CD14-positive monocyte (primary cell): ENCODE measurements at regions not wholly inside any gene's neighbourhood (a gene's known extent, or its start where the extent isn't known, plus 50 kb on each side); places are given as distances from the start of the nearest gene placed in this dataset.

Source experiments
- DNase-seq, 3 donors: peaks; one replicate each; pipeline ENCODE4 v3.0.0-alpha.2; 2011 to 2022
- H2AFZ ChIP-seq: 2 replicates; pipeline ENCODE4 v1.6.0; 2012; ENCODE audit warnings: mild to moderate bottlenecking, low read depth, low read length, inconsistent platforms; ENCODE audit not compliant: insufficient read depth, poor library complexity, severe bottlenecking
- H3K27ac ChIP-seq, 2 donors: 1 replicate in 1 of 2; 2 replicates in 1 of 2; pipeline ENCODE4 v1.5.1; 2012 to 2013; ENCODE audit warnings: low read length in 2 of 2, control low read depth in 1 of 2, inconsistent platforms in 1 of 2, low read depth in 1 of 2, mild to moderate bottlenecking in 1 of 2
- H3K27me3 ChIP-seq, 2 donors: one replicate each; pipeline versions ENCODE4 v1.6.0 to v1.6.1; 2011 to 2013; ENCODE audit warnings: low read length in 2 of 2; ENCODE audit not compliant: control insufficient read depth in 2 of 2, insufficient read depth in 2 of 2
- H3K36me3 ChIP-seq, 2 donors: replicated peaks in 1 of 2; 1 replicate in 1 of 2; 2 replicates in 1 of 2; pipeline versions ENCODE4 v1.5.1 to v1.6.1; 2012 to 2013; ENCODE audit warnings: low read length in 2 of 2, control low read depth in 1 of 2, inconsistent platforms in 1 of 2, mild to moderate bottlenecking in 1 of 2; ENCODE audit not compliant: insufficient read depth in 2 of 2, control insufficient read depth in 1 of 2
- H3K4me1 ChIP-seq, 2 donors: 1 replicate in 1 of 2; 2 replicates in 1 of 2; pipeline versions ENCODE4 v1.5.1 to v1.6.1; 2012 to 2013; ENCODE audit warnings: low read length in 2 of 2, control low read depth in 1 of 2, inconsistent platforms in 1 of 2, mild to moderate bottlenecking in 1 of 2, moderate library complexity in 1 of 2; ENCODE audit not compliant: insufficient read depth in 2 of 2, control insufficient read depth in 1 of 2
- H3K4me2 ChIP-seq: replicated peaks from 2 replicates; pipeline ENCODE3; 2012; ENCODE audit warnings: low read length, moderate library complexity, mild to moderate bottlenecking; ENCODE audit not compliant: poor library complexity, severe bottlenecking; ENCODE audit errors: extremely low read depth
- H3K4me3 ChIP-seq, 3 experiments: fragments of 200-600 bp in 1 of 3; sonication (generic) in 1 of 3; replicated peaks in 1 of 3; 1 replicate in 2 of 3; 2 replicates in 1 of 3; pipeline ENCODE4 v1.5.1; 2011 to 2013; ENCODE audit warnings: low read length in 3 of 3, mild to moderate bottlenecking in 3 of 3, control low read depth in 2 of 3, low read depth in 2 of 3, inconsistent platforms in 1 of 3, moderate library complexity in 1 of 3
- H3K79me2 ChIP-seq: 2 replicates; pipeline ENCODE4 v1.6.0; 2012; ENCODE audit warnings: mild to moderate bottlenecking, control low read depth, inconsistent platforms, low read length, moderate library complexity; ENCODE audit not compliant: insufficient read depth
- H3K9ac ChIP-seq: 2 replicates; pipeline ENCODE4 v1.6.0; 2017; ENCODE audit warnings: low read length, mild to moderate bottlenecking; ENCODE audit not compliant: insufficient read depth, poor library complexity, severe bottlenecking
- H3K9me3 ChIP-seq, 2 donors: replicated peaks in 1 of 2; 1 replicate in 1 of 2; 2 replicates in 1 of 2; pipeline versions ENCODE4 v1.5.1 to v1.6.1; 2012 to 2013; ENCODE audit warnings: low read length in 2 of 2, control low read depth in 1 of 2; ENCODE audit not compliant: control insufficient read depth in 1 of 2, insufficient read depth in 1 of 2
- H4K20me1 ChIP-seq: 2 replicates; pipeline ENCODE4 v1.6.0; 2012; ENCODE audit warnings: mild to moderate bottlenecking, low read length, control low read depth, moderate library complexity; ENCODE audit not compliant: insufficient read depth
- H3K27ac Mint-ChIP-seq, 7 donors: one replicate each; pipeline ENCODE4 v1.8.0; 2020; ENCODE audit warnings: mild to moderate bottlenecking in 7 of 7, mixed read lengths in 7 of 7, moderate library complexity in 6 of 7, inconsistent platforms in 2 of 7
- H3K27me3 Mint-ChIP-seq, 3 donors: one replicate each; pipeline ENCODE4 v1.8.0; 2021 to 2022; ENCODE audit warnings: low read depth in 3 of 3, mild to moderate bottlenecking in 3 of 3, mixed read lengths in 3 of 3, moderate library complexity in 3 of 3, inconsistent platforms in 1 of 3
- H3K36me3 Mint-ChIP-seq, 2 donors: one replicate each; pipeline ENCODE4 v1.8.0; 2020; ENCODE audit warnings: mixed read lengths in 2 of 2, inconsistent platforms in 1 of 2, mild to moderate bottlenecking in 1 of 2
- H3K4me1 Mint-ChIP-seq: one replicate; pipeline ENCODE4 v1.8.0; 2020; ENCODE audit warnings: mild to moderate bottlenecking, mixed read lengths
- H3K4me3 Mint-ChIP-seq, 2 donors: one replicate each; pipeline ENCODE4 v1.8.0; 2020; ENCODE audit warnings: mild to moderate bottlenecking in 2 of 2, mixed read lengths in 2 of 2, moderate library complexity in 1 of 2
- H3K9me3 Mint-ChIP-seq, 7 donors: one replicate each; pipeline ENCODE4 v1.8.0; 2020 to 2022; ENCODE audit warnings: mixed read lengths in 7 of 7, mild to moderate bottlenecking in 6 of 7, moderate library complexity in 6 of 7, inconsistent platforms in 2 of 7
- WGBS: methylation state at CpG from one replicate; pipeline ENCODE4 v1.1.5; 2013; ENCODE audit warnings: missing lambda C conversion rate; ENCODE audit not compliant: insufficient coverage; 5-methylcytosine and 5-hydroxymethylcytosine counted together
- intact Hi-C, 2 donors: fragments of 100-400 bp; cut with micrococcal nuclease; formaldehyde crosslinking; loops; one replicate each; pipeline versions ENCODE4 v1.15.0 to v1.15.1; 2023
- TF ChIP-seq, protein P1 (sequence below): fragments of 200-600 bp; IDR thresholded peaks from one replicate; pipeline ENCODE4 v1.8.0; 2022; ENCODE audit warnings: antibody characterized with exemption, mild to moderate bottlenecking

DNA sequence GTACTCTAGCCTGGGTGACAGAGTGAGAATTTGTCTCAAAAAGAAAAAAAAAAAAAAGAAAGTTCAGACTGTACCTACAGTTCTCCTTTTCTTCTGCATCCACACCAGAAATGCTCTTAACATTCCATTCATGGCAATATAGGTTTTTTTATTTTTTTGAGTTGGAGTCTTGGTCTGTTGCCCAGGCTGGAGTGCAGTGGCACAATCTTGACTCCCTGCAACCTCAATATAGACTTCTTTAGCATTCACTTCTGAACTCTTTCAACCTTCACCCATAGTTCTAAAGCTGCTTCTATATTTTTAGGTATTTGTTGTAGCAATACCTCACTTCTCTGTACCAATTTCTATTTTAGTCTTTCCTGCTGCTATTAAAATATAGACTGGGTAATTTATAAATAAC is 1095.7 kb downstream of the FLRT2 start:
- no peak overlapping the region for H3K4me3 ChIP-seq

DNA sequence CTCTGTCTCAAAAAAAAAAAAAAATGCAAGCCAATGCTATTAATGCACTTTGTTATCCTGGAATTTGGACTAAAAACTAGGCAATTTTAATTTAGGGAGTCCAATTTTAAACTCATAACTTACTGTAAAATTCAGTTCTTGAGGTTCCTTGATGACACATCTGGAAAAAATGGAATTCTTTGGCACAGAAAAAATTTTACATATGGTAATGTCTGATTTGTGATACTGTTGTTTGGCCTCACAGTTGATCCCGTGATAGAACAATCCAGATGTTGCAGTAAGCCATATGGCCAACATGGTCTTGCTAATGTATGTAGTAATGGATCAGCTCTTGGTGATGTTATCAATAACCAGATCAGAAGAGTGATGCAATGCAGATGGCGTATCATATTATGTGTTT is 1089.8 kb downstream of the FLRT2 start:
- peaks cover 0 to 8% (median 2%) of the 10 kb centered on the region in 7 donors for H3K9me3 Mint-ChIP-seq
- 100% methylated on average over 1 of the region's 2 CpGs for WGBS
- TF ChIP-seq, protein P1, sequence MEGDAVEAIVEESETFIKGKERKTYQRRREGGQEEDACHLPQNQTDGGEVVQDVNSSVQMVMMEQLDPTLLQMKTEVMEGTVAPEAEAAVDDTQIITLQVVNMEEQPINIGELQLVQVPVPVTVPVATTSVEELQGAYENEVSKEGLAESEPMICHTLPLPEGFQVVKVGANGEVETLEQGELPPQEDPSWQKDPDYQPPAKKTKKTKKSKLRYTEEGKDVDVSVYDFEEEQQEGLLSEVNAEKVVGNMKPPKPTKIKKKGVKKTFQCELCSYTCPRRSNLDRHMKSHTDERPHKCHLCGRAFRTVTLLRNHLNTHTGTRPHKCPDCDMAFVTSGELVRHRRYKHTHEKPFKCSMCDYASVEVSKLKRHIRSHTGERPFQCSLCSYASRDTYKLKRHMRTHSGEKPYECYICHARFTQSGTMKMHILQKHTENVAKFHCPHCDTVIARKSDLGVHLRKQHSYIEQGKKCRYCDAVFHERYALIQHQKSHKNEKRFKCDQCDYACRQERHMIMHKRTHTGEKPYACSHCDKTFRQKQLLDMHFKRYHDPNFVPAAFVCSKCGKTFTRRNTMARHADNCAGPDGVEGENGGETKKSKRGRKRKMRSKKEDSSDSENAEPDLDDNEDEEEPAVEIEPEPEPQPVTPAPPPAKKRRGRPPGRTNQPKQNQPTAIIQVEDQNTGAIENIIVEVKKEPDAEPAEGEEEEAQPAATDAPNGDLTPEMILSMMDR: no peak

More for the DNA sequence above, 1095.7 kb downstream of the FLRT2 start:
- intact Hi-C loops: no loop called here
- Histone ChIP-seq H2AFZ (no peak overlapping the region), H3K4me1 (no peaks in the 10 kb centered on the region), H3K9me3 (peaks cover 0 to 6% of the 10 kb centered on the region in 2 donors), H3K27me3 (no peaks in the 10 kb centered on the region), H3K27ac (no peak overlapping the region), H3K36me3 (no peaks in the 10 kb centered on the region), H3K4me2 (no peak overlapping the region), H3K9ac (no peak overlapping the region), H4K20me1 (no peaks in the 10 kb centered on the region), H3K79me2 (no peaks in the 10 kb centered on the region)
- Mint-ChIP-seq H3K4me3 (no peak overlapping the region), H3K9me3 (peaks cover 0 to 12% (median 5%) of the 10 kb centered on the region in 7 donors), H3K27ac (no peak overlapping the region), H3K4me1 (no peaks in the 10 kb centered on the region), H3K27me3 (no peaks in the 10 kb centered on the region), H3K36me3 (no peaks in the 10 kb centered on the region)
- DNase-seq: no peak
- TF ChIP-seq, protein P1: no peak

More for the DNA sequence above, 1089.8 kb downstream of the FLRT2 start:
- Histone ChIP-seq H3K4me3 (no peak overlapping the region), H3K79me2 (no peaks in the 10 kb centered on the region), H3K4me2 (no peak overlapping the region), H3K9ac (no peak overlapping the region), H3K4me1 (no peaks in the 10 kb centered on the region), H3K9me3 (peaks cover 0 to 6% of the 10 kb centered on the region in 2 donors), H3K27ac (no peak overlapping the region), H3K36me3 (no peaks in the 10 kb centered on the region), H4K20me1 (no peaks in the 10 kb centered on the region), H3K27me3 (no peaks in the 10 kb centered on the region), H2AFZ (no peak overlapping the region)
- Mint-ChIP-seq H3K4me3 (no peak overlapping the region), H3K27ac (no peak overlapping the region), H3K4me1 (no peaks in the 10 kb centered on the region), H3K27me3 (no peaks in the 10 kb centered on the region), H3K36me3 (no peaks in the 10 kb centered on the region)
- intact Hi-C loops: no loop called here
- no peak for DNase-seq
